HEK293 (cell line): ENCODE measurements at regions not wholly inside any gene's neighbourhood (a gene's known extent, or its start where the extent isn't known, plus 50 kb on each side); places are given as distances from the start of the nearest gene placed in this dataset.

ENCODE experiments used
- GLI2 ChIP-seq: fragments of 450-650 bp; formaldehyde crosslinking; IDR thresholded peaks from 2 replicates; pipeline ENCODE4; 2017; ENCODE audit warnings: missing biosample characterization, missing genetic modification characterization, low read depth, borderline replicate concordance
- GLIS1 ChIP-seq: fragments of 450-650 bp; formaldehyde crosslinking; IDR thresholded peaks from 2 replicates; pipeline ENCODE4 v1.5.1; 2016; ENCODE audit warnings: missing biosample characterization, missing genetic modification characterization
- KLF16 ChIP-seq: fragments of 450-650 bp; formaldehyde crosslinking; IDR thresholded peaks from 2 replicates; pipeline ENCODE4 v1.5.1; 2017; ENCODE audit warnings: missing biosample characterization, missing genetic modification characterization
- KLF9 ChIP-seq: fragments of 450-650 bp; formaldehyde crosslinking; IDR thresholded peaks from 2 replicates; pipeline ENCODE4 v1.5.1; 2016; ENCODE audit warnings: missing biosample characterization, missing genetic modification characterization, low read depth
- SP7 ChIP-seq: fragments of 450-650 bp; formaldehyde crosslinking; IDR thresholded peaks from 2 replicates; pipeline ENCODE4 v1.5.1; 2016; ENCODE audit warnings: missing biosample characterization, missing genetic modification characterization
- TRIM28 ChIP-seq: IDR thresholded peaks from 2 replicates; pipeline ENCODE4 v1.6.1; 2011; ENCODE audit warnings: low read length, control low read depth, borderline replicate concordance
- ZBTB1 ChIP-seq: fragments of 450-650 bp; formaldehyde crosslinking; IDR thresholded peaks from 2 replicates; pipeline ENCODE4 v1.5.1; 2016; ENCODE audit warnings: missing biosample characterization, missing genetic modification characterization
- ZBTB20 ChIP-seq: fragments of 450-650 bp; formaldehyde crosslinking; IDR thresholded peaks from 2 replicates; pipeline ENCODE4 v1.5.1; 2016; ENCODE audit warnings: missing biosample characterization, missing genetic modification characterization
- ZNF114 ChIP-seq: fragments of 450-650 bp; formaldehyde crosslinking; IDR thresholded peaks from 2 replicates; pipeline ENCODE4 v1.5.0; 2017; ENCODE audit warnings: missing biosample characterization, missing genetic modification characterization
- ZNF132 ChIP-seq: fragments of 450-650 bp; formaldehyde crosslinking; IDR thresholded peaks from 2 replicates; pipeline ENCODE4 v1.5.1; 2017; ENCODE audit warnings: missing biosample characterization, missing genetic modification characterization, borderline replicate concordance
- ZNF133 ChIP-seq: fragments of 450-650 bp; formaldehyde crosslinking; IDR thresholded peaks from 2 replicates; pipeline ENCODE4 v1.5.1; 2016; ENCODE audit warnings: missing biosample characterization, missing genetic modification characterization
- ZNF19 ChIP-seq: fragments of 450-650 bp; formaldehyde crosslinking; IDR thresholded peaks from 2 replicates; pipeline ENCODE4; 2016; ENCODE audit warnings: missing biosample characterization, missing genetic modification characterization, low read depth
- ZNF302 ChIP-seq: fragments of 450-650 bp; formaldehyde crosslinking; IDR thresholded peaks from 2 replicates; pipeline ENCODE4 v1.5.1; 2016; ENCODE audit warnings: missing biosample characterization, missing genetic modification characterization, low read depth
- ZNF335 ChIP-seq: fragments of 450-650 bp; formaldehyde crosslinking; conservative IDR thresholded peaks from 2 replicates; pipeline ENCODE4 v1.5.1; 2016; ENCODE audit warnings: missing biosample characterization, missing genetic modification characterization
- ZNF48 ChIP-seq: fragments of 450-650 bp; formaldehyde crosslinking; IDR thresholded peaks from 2 replicates; pipeline ENCODE4 v1.5.1; 2016; ENCODE audit warnings: missing biosample characterization, missing genetic modification characterization
- ZNF558 ChIP-seq: fragments of 450-650 bp; formaldehyde crosslinking; IDR thresholded peaks from 2 replicates; pipeline ENCODE4 v1.5.1; 2016; ENCODE audit warnings: missing biosample characterization, missing genetic modification characterization
- ZNF677 ChIP-seq: fragments of 450-650 bp; IDR thresholded peaks from 2 replicates; pipeline ENCODE4 v1.5.0; 2018; ENCODE audit warnings: missing biosample characterization, mild to moderate bottlenecking, missing genetic modification characterization, moderate library complexity
- TF ChIP-seq, protein P1 (sequence below): fragments of 450-650 bp; formaldehyde crosslinking; IDR thresholded peaks from 2 replicates; pipeline ENCODE4 v1.5.1; 2017; ENCODE audit warnings: missing biosample characterization, missing genetic modification characterization
- TF ChIP-seq, protein P2 (sequence below): fragments of 450-650 bp; formaldehyde crosslinking; IDR thresholded peaks from 2 replicates; pipeline ENCODE4 v1.5.0; 2017; ENCODE audit warnings: missing biosample characterization, missing genetic modification characterization, borderline replicate concordance
- TF ChIP-seq, protein P3 (sequence below): fragments of 450-650 bp; formaldehyde crosslinking; IDR thresholded peaks from 2 replicates; pipeline ENCODE4 v1.5.1; 2016; ENCODE audit warnings: missing biosample characterization, missing genetic modification characterization
- TF ChIP-seq, protein P4 (sequence below): fragments of 450-650 bp; formaldehyde crosslinking; IDR thresholded peaks from 2 replicates; pipeline ENCODE4 v1.5.1; 2016; ENCODE audit warnings: missing biosample characterization, missing genetic modification characterization
- TF ChIP-seq, protein P5 (sequence below): fragments of 450-650 bp; formaldehyde crosslinking; IDR thresholded peaks from 2 replicates; pipeline ENCODE4 v1.5.1; 2016; ENCODE audit warnings: missing biosample characterization, missing genetic modification characterization
- TF ChIP-seq, protein P6 (sequence below): fragments of 450-650 bp; formaldehyde crosslinking; IDR thresholded peaks from 2 replicates; pipeline ENCODE4 v1.5.1; 2016; ENCODE audit warnings: missing biosample characterization, missing genetic modification characterization

DNA sequence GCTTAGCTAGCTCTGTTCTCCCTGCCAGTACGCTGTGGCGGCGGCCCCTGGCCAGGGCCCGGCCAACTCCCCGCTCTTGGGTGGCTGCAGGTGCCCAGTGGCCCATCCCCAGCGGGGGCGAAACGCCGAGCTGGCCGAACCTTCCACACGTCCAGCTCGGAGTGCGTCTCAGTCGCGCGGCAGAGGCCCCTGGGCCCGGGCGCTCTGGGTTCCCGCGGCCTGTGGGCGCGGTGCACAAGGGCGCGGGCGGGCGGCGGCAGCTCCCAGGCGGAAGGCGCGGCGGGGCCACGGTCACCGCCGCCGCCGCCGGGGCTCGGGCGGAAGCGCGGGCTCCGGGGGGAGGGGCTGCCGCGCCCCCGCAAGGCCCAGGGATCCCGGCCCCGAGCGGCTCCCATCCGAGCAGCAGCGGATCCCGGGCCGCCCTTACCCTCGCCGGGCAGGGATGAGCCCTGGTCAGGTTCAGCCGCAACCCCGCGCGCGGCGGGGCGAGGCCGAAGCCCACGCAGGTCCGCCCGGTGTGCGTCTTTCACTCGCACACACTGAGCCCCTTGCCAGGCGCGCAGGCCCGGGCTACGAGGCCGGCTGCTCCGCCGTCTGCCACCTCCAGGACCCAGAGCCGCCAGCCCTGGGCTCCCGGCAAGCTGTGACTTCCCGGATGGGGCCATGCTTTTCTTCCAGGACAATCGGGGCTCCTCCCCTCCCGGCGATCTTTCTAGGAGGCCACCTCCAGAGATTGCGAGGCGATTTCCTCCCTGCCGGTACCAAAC is 54.2 kb downstream of the CCDC54 start (continued):
- TF ChIP-seq ZNF132 (tag by site-specific recombination): no peak
- peak; percentile 54 for TF ChIP-seq SP7 (tag by site-specific recombination)
- peak; percentile 65 for TF ChIP-seq GLIS1 (tag by site-specific recombination)
- TF ChIP-seq ZNF48 (tag by site-specific recombination): no peak
- TF ChIP-seq, protein P1, sequence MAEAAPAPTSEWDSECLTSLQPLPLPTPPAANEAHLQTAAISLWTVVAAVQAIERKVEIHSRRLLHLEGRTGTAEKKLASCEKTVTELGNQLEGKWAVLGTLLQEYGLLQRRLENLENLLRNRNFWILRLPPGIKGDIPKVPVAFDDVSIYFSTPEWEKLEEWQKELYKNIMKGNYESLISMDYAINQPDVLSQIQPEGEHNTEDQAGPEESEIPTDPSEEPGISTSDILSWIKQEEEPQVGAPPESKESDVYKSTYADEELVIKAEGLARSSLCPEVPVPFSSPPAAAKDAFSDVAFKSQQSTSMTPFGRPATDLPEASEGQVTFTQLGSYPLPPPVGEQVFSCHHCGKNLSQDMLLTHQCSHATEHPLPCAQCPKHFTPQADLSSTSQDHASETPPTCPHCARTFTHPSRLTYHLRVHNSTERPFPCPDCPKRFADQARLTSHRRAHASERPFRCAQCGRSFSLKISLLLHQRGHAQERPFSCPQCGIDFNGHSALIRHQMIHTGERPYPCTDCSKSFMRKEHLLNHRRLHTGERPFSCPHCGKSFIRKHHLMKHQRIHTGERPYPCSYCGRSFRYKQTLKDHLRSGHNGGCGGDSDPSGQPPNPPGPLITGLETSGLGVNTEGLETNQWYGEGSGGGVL: no peak
- no peak for TF ChIP-seq TRIM28
- TF ChIP-seq, protein P2, sequence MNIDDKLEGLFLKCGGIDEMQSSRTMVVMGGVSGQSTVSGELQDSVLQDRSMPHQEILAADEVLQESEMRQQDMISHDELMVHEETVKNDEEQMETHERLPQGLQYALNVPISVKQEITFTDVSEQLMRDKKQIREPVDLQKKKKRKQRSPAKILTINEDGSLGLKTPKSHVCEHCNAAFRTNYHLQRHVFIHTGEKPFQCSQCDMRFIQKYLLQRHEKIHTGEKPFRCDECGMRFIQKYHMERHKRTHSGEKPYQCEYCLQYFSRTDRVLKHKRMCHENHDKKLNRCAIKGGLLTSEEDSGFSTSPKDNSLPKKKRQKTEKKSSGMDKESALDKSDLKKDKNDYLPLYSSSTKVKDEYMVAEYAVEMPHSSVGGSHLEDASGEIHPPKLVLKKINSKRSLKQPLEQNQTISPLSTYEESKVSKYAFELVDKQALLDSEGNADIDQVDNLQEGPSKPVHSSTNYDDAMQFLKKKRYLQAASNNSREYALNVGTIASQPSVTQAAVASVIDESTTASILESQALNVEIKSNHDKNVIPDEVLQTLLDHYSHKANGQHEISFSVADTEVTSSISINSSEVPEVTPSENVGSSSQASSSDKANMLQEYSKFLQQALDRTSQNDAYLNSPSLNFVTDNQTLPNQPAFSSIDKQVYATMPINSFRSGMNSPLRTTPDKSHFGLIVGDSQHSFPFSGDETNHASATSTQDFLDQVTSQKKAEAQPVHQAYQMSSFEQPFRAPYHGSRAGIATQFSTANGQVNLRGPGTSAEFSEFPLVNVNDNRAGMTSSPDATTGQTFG (tag by site-specific recombination): no peak
- TF ChIP-seq, protein P3, sequence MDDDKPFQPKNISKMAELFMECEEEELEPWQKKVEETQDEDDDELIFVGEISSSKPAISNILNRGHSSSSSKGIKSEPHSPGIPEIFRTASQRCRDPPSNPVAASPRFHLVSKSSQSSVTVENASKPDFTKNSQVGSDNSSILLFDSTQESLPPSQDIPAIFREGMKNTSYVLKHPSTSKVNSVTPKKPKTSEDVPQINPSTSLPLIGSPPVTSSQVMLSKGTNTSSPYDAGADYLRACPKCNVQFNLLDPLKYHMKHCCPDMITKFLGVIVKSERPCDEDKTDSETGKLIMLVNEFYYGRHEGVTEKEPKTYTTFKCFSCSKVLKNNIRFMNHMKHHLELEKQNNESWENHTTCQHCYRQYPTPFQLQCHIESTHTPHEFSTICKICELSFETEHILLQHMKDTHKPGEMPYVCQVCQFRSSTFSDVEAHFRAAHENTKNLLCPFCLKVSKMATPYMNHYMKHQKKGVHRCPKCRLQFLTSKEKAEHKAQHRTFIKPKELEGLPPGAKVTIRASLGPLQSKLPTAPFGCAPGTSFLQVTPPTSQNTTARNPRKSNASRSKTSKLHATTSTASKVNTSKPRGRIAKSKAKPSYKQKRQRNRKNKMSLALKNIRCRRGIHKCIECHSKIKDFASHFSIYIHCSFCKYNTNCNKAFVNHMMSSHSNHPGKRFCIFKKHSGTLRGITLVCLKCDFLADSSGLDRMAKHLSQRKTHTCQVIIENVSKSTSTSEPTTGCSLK (tag by site-specific recombination): no peak
- TF ChIP-seq ZNF114 (tag by site-specific recombination): no peak
- TF ChIP-seq, protein P4, sequence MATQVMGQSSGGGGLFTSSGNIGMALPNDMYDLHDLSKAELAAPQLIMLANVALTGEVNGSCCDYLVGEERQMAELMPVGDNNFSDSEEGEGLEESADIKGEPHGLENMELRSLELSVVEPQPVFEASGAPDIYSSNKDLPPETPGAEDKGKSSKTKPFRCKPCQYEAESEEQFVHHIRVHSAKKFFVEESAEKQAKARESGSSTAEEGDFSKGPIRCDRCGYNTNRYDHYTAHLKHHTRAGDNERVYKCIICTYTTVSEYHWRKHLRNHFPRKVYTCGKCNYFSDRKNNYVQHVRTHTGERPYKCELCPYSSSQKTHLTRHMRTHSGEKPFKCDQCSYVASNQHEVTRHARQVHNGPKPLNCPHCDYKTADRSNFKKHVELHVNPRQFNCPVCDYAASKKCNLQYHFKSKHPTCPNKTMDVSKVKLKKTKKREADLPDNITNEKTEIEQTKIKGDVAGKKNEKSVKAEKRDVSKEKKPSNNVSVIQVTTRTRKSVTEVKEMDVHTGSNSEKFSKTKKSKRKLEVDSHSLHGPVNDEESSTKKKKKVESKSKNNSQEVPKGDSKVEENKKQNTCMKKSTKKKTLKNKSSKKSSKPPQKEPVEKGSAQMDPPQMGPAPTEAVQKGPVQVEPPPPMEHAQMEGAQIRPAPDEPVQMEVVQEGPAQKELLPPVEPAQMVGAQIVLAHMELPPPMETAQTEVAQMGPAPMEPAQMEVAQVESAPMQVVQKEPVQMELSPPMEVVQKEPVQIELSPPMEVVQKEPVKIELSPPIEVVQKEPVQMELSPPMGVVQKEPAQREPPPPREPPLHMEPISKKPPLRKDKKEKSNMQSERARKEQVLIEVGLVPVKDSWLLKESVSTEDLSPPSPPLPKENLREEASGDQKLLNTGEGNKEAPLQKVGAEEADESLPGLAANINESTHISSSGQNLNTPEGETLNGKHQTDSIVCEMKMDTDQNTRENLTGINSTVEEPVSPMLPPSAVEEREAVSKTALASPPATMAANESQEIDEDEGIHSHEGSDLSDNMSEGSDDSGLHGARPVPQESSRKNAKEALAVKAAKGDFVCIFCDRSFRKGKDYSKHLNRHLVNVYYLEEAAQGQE (tag by site-specific recombination): no peak
- no peak for TF ChIP-seq ZNF133 (tag by site-specific recombination)
- peak; percentile 94 for TF ChIP-seq ZBTB20 (tag by site-specific recombination)
- TF ChIP-seq KLF16 (tag by site-specific recombination): 0 out of 2 replicates have a peak, but pooled peaks have one; percentile 25
- TF ChIP-seq, protein P5, sequence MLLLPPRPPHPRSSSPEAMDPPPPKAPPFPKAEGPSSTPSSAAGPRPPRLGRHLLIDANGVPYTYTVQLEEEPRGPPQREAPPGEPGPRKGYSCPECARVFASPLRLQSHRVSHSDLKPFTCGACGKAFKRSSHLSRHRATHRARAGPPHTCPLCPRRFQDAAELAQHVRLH (tag by site-specific recombination): no peak
- peak; percentile 34; the same call in 1 of the 2 replicates for TF ChIP-seq KLF9 (tag by site-specific recombination)
- TF ChIP-seq ZNF19 (tag by site-specific recombination): no peak
- no peak for TF ChIP-seq ZNF558
- no peak for TF ChIP-seq ZNF302
- TF ChIP-seq ZNF677 (tag by site-specific recombination): no peak
- TF ChIP-seq, protein P6, sequence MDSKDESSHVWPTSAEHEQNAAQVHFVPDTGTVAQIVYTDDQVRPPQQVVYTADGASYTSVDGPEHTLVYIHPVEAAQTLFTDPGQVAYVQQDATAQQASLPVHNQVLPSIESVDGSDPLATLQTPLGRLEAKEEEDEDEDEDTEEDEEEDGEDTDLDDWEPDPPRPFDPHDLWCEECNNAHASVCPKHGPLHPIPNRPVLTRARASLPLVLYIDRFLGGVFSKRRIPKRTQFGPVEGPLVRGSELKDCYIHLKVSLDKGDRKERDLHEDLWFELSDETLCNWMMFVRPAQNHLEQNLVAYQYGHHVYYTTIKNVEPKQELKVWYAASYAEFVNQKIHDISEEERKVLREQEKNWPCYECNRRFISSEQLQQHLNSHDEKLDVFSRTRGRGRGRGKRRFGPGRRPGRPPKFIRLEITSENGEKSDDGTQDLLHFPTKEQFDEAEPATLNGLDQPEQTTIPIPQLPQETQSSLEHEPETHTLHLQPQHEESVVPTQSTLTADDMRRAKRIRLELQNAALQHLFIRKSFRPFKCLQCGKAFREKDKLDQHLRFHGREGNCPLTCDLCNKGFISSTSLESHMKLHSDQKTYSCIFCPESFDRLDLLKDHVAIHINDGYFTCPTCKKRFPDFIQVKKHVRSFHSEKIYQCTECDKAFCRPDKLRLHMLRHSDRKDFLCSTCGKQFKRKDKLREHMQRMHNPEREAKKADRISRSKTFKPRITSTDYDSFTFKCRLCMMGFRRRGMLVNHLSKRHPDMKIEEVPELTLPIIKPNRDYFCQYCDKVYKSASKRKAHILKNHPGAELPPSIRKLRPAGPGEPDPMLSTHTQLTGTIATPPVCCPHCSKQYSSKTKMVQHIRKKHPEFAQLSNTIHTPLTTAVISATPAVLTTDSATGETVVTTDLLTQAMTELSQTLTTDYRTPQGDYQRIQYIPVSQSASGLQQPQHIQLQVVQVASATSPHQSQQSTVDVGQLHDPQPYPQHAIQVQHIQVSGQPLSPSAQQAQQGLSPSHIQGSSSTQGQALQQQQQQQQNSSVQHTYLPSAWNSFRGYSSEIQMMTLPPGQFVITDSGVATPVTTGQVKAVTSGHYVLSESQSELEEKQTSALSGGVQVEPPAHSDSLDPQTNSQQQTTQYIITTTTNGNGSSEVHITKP (tag by site-specific recombination): peak; percentile 57
- no peak for TF ChIP-seq GLI2
- TF ChIP-seq ZNF335: peak; percentile 91
- no peak for TF ChIP-seq ZBTB1 (tag by site-specific recombination)
